Endothelial cell of umbilical vein (primary cell): ENCODE measurements at regions not wholly inside any gene's neighbourhood (a gene's known extent, or its start where the extent isn't known, plus 50 kb on each side); places are given as distances from the start of the nearest gene placed in this dataset.

Experiments
- EZH2 ChIP-seq: IDR thresholded peaks from 2 replicates; pipeline ENCODE4 v1.6.1; 2012; ENCODE audit warnings: borderline replicate concordance, low read depth, mild to moderate bottlenecking, moderate library complexity, low read length, inconsistent platforms; ENCODE audit not compliant: severe bottlenecking
- FOS ChIP-seq: IDR thresholded peaks from 2 replicates; pipeline ENCODE4 v1.6.1; 2011; ENCODE audit warnings: mild to moderate bottlenecking, low read length, moderate library complexity, borderline replicate concordance; ENCODE audit not compliant: insufficient read depth
- GATA2 ChIP-seq: IDR thresholded peaks from 2 replicates; pipeline ENCODE4 v1.7.0; 2011; ENCODE audit warnings: low read depth, mild to moderate bottlenecking, moderate library complexity, mixed read lengths, low read length; ENCODE audit not compliant: insufficient read length, insufficient read depth
- MYC ChIP-seq: IDR thresholded peaks from one replicate; pipeline ENCODE4 v1.6.1; 2011; ENCODE audit warnings: mild to moderate bottlenecking, low read depth, low read length
- POLR2A ChIP-seq: IDR thresholded peaks from 2 replicates; pipeline ENCODE4 v1.6.1; 2012; ENCODE audit warnings: low read depth, mild to moderate bottlenecking, control low read depth, low read length
- POLR2AphosphoS5 ChIP-seq: IDR thresholded peaks from 2 replicates; pipeline ENCODE4 v1.6.1; 2012; ENCODE audit warnings: low read depth, mild to moderate bottlenecking, control low read depth, low read length, moderate library complexity; ENCODE audit not compliant: insufficient read depth
- TF ChIP-seq, protein P1 (sequence below), 2 donors: IDR thresholded peaks; 1 replicate in 1 of 2; 2 replicates in 1 of 2; pipeline ENCODE4 v1.5.1; 2011; ENCODE audit warnings: low read length in 2 of 2, mild to moderate bottlenecking in 2 of 2, moderate library complexity in 2 of 2, control low read depth in 1 of 2, inconsistent platforms in 1 of 2, low read depth in 1 of 2; ENCODE audit not compliant: insufficient read depth in 1 of 2; ENCODE audit errors: extremely low read depth in 1 of 2
- TF ChIP-seq, protein P2 (sequence below): IDR thresholded peaks from 2 replicates; pipeline ENCODE4 v1.6.1; 2011; ENCODE audit not compliant: insufficient read depth, insufficient read length

DNA sequence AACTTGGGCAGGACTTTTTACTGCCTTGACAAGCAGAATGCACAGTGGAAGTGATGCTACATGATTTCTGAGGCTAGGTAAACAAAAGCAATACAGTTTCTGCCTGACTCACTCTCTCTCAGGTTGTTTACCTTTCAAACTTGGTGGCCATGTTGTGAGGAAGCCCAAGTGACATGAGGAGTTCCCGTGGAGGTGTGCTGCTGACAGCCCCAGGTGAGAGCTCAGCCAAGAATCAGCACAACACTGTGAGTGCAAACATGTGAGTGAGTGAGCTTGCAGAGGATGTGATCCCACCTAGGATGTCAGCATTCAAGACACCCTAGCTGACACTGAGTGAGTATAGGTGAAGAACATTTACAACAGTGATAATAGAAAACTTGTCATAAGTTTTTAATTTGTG lies 71.1 kb upstream of the IFNAR2 start:
- TF ChIP-seq, protein P1, sequence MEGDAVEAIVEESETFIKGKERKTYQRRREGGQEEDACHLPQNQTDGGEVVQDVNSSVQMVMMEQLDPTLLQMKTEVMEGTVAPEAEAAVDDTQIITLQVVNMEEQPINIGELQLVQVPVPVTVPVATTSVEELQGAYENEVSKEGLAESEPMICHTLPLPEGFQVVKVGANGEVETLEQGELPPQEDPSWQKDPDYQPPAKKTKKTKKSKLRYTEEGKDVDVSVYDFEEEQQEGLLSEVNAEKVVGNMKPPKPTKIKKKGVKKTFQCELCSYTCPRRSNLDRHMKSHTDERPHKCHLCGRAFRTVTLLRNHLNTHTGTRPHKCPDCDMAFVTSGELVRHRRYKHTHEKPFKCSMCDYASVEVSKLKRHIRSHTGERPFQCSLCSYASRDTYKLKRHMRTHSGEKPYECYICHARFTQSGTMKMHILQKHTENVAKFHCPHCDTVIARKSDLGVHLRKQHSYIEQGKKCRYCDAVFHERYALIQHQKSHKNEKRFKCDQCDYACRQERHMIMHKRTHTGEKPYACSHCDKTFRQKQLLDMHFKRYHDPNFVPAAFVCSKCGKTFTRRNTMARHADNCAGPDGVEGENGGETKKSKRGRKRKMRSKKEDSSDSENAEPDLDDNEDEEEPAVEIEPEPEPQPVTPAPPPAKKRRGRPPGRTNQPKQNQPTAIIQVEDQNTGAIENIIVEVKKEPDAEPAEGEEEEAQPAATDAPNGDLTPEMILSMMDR (IDR thresholded peaks at IDR 0.05; ENCODE audit: extremely low read depth in 1 of 2, insufficient read depth in 1 of 2, low read depth in 1 of 2, low read length in 2 of 2) = no peak
- TF ChIP-seq POLR2AphosphoS5 (no peak), EZH2 (no peak), POLR2A (no peak), FOS (no peak), MYC (no peak), GATA2 (no peak)
- TF ChIP-seq, protein P2, sequence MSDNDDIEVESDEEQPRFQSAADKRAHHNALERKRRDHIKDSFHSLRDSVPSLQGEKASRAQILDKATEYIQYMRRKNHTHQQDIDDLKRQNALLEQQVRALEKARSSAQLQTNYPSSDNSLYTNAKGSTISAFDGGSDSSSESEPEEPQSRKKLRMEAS = no peak
